BJ (cell line): ENCODE measurements at regions not wholly inside any gene's neighbourhood (a gene's known extent, or its start where the extent isn't known, plus 50 kb on each side); places are given as distances from the start of the nearest gene placed in this dataset.
A peak's percentile ranks its signal among the peaks of the same experiment; 100 is the strongest.

Experiments
- CTCF ChIA-PET: fragments of 350-600 bp; formaldehyde crosslinking; extraction: SDS; loops from one replicate; lab custom pipeline; 2021; ENCODE audit warnings: antibody characterized with exemption, inconsistent platforms; lab: Yijun Ruan, JAX
- POLR2A ChIA-PET: fragments of 300-600 bp; sonication (Branson Sonifier 250); formaldehyde crosslinking; extraction: SDS; loops from one replicate; lab custom pipeline; 2021; ENCODE audit warnings: antibody characterized with exemption; lab: Charles Lee
- DNase-seq: peaks from one replicate; pipeline ENCODE4 v3.0.0-alpha.2; 2011; ENCODE audit warnings: low read depth
- H3K27me3 ChIP-seq: 2 replicates; pipeline ENCODE4 v1.6.0; 2011; ENCODE audit warnings: low read length; ENCODE audit not compliant: control insufficient read depth, insufficient read depth
- H3K36me3 ChIP-seq: 2 replicates; pipeline ENCODE4 v1.5.1; 2011; ENCODE audit warnings: low read length; ENCODE audit not compliant: control insufficient read depth, insufficient read depth
- H3K4me3 ChIP-seq: 2 replicates; pipeline ENCODE4 v1.5.1; 2011; ENCODE audit warnings: low read depth, mild to moderate bottlenecking, control low read depth, low read length
- TF ChIP-seq, protein P1 (sequence below): IDR thresholded peaks from 2 replicates; pipeline ENCODE4 v1.5.1; 2011; ENCODE audit warnings: low read depth, mild to moderate bottlenecking, control low read depth, inconsistent platforms, low read length, moderate library complexity; ENCODE audit not compliant: insufficient read depth

DNA sequence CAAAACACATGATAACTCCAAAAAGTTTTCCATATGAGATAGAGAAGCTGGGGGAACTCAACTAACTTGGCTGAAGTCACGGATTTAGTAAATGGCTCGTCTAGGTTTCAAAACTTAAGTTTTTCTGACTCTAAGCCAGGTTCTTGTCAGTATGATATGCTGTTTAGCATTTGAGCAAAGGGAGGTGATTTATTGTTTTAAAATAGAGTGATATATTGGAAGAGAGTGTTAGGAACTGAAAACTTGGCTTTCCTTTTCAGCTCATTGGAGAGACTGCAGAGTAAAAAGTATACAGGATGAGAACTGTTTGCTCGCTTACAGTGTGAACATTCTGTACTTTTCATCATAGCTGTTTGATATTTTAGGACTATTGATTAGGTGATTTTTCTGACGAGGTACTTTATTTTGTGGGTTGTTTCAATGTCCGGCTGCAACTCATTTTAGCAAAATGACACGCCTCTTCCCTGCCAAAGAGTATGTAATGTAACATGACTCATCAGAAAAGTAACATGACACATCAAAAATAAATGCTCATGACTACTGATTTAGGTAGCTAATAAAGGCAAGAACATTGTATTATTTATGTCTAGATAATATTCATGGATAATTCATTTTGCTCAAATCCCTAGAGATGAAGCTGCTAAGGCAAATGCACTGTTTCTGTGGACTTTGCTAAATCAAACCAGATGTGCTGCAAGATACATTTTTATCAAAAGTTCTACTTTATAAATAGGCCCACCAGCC lies 355.1 kb downstream of the GPATCH2 start:
- H3K4me3 ChIP-seq, result no peak overlapping the region
- H3K36me3 ChIP-seq, result no peaks in the 10 kb centered on the region
- DNase-seq, result peak; percentile 19
- ChIA-PET CTCF (no interaction called here), POLR2A (no interaction called here)
- TF ChIP-seq, protein P1, sequence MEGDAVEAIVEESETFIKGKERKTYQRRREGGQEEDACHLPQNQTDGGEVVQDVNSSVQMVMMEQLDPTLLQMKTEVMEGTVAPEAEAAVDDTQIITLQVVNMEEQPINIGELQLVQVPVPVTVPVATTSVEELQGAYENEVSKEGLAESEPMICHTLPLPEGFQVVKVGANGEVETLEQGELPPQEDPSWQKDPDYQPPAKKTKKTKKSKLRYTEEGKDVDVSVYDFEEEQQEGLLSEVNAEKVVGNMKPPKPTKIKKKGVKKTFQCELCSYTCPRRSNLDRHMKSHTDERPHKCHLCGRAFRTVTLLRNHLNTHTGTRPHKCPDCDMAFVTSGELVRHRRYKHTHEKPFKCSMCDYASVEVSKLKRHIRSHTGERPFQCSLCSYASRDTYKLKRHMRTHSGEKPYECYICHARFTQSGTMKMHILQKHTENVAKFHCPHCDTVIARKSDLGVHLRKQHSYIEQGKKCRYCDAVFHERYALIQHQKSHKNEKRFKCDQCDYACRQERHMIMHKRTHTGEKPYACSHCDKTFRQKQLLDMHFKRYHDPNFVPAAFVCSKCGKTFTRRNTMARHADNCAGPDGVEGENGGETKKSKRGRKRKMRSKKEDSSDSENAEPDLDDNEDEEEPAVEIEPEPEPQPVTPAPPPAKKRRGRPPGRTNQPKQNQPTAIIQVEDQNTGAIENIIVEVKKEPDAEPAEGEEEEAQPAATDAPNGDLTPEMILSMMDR, result no peak
- no peaks in the 10 kb centered on the region for H3K27me3 ChIP-seq

DNA sequence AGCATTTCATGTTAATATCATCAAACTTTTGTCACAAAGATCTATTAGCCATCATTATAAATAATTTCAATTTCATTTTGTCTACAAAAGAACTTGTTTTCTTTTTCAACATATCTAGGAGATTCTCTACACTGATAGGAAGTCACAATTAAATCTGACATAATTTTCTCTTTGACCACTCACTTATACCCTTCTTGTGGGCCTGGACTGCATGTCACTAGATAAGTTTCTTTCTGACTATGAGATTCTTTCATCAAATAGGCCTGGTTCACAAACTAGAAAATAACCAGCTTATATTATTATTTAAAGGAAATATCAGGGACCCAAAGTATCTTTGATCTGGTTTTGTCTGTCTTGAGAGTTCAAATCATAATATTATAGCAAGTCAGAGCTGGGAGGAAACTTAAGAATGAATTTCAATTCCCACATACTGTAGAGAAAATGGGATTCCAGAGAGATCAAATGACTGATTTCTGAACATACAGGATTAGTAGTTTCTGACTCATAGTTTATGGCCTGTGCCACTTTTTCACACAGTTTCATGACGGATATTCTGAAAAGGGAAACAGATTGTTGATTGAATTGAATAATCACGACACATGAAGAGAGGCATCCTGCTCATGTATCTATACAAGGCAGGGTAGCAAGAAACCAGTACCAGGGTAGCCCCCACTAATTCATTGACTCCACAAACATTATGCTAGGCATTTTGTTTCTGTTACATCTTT lies 355.8 kb downstream of the GPATCH2 start:
- no peaks in the 10 kb centered on the region for H3K36me3 ChIP-seq
- POLR2A ChIA-PET, result no interaction called here
- H3K27me3 ChIP-seq, result no peaks in the 10 kb centered on the region
- TF ChIP-seq, protein P1, result no peak
- CTCF ChIA-PET, result interaction anchor here (0.9 kb wide), 1 partner anchor 9 kb away, joined by 3 read pairs; no protein-coding TSS in a partner anchor
- H3K4me3 ChIP-seq, result no peak overlapping the region
- no peak for DNase-seq

DNA sequence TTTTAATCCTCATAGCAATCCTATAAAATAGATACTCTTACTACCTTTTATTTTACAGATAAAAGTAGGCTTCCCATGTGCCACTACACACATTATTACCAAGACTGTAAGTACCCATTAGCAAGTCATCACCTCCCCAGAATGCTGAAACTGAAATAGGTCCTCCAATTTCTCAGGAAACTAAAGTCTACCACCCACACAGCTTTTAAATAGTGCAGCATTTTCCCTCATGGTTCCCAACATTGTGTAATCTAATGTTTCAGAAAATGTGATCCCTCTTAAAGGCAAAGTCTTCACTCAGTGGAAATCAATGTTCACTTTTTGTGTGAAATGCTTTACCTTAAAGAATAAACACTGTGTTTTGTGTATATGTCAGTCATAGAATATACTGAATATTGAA lies 356.5 kb downstream of the GPATCH2 start:
- Histone ChIP-seq H3K4me3 (no peak overlapping the region), H3K36me3 (no peaks in the 10 kb centered on the region), H3K27me3 (no peaks in the 10 kb centered on the region)
- ChIA-PET CTCF (interaction anchor here (0.9 kb wide), 1 partner anchor 9 kb away, joined by 3 read pairs; no protein-coding TSS in a partner anchor), POLR2A (no interaction called here)
- DNase-seq, result no peak
- TF ChIP-seq, protein P1, result no peak

DNA sequence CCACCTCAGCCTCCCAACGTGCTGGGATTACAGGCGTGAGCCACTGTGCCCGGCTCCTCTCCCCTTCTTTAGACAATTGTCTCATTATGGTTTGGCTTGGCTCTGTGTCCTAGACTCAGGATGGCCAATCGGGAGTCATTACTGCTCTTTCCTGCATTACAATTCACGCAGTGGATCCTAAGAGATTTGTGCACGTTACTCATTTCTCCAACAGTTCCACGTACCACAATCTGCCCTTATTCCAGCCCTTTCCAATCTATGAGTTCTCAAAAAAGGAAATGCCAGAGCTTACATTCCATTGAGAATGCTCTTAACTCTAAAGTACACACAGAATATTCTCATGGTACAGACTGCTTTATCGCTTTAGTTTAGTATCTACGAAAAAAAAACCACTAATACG lies 357.0 kb downstream of the GPATCH2 start:
- no peak for DNase-seq
- Histone ChIP-seq H3K36me3 (no peaks in the 10 kb centered on the region), H3K4me3 (no peak overlapping the region), H3K27me3 (no peaks in the 10 kb centered on the region)
- TF ChIP-seq, protein P1, result no peak
- CTCF ChIA-PET, result no interaction called here
- POLR2A ChIA-PET, result no interaction called here

DNA sequence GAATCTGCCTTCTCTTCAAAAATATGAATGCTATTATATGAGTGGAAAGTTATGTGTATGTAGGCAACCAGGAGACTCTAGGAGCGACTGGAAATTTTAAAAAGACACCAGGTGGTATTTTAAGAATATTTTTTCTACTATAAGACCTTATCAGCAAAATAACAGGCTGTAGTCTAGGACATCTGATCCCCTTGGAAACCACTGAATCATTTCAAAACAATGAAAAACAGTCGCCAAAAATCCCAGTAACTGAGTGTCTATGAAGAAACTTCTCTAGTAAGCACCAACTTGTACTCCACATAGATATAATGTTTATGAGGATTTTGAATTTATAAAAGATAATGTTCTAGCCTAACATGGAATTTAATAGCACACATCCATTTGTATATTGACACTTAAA lies 358.5 kb downstream of the GPATCH2 start:
- Histone ChIP-seq H3K27me3 (no peaks in the 10 kb centered on the region), H3K4me3 (no peak overlapping the region), H3K36me3 (no peaks in the 10 kb centered on the region)
- CTCF ChIA-PET, result no interaction called here
- POLR2A ChIA-PET, result no interaction called here
- DNase-seq, result peak; percentile 49
- TF ChIP-seq, protein P1, result no peak
